ENCODE measurements at regions not wholly inside any gene's neighbourhood (a gene's known extent, or its start where the extent isn't known, plus 50 kb on each side); places are given as distances from the start of the nearest gene placed in this dataset.

GRCh38 chr4:27602172-27602571 is 741.5 kb downstream of the STIM2 start:
- no peak overlapping the region for H3K27ac Mint-ChIP-seq (ENCODE audit: unreplicated experiment)
- TF ChIP-seq, protein P1, sequence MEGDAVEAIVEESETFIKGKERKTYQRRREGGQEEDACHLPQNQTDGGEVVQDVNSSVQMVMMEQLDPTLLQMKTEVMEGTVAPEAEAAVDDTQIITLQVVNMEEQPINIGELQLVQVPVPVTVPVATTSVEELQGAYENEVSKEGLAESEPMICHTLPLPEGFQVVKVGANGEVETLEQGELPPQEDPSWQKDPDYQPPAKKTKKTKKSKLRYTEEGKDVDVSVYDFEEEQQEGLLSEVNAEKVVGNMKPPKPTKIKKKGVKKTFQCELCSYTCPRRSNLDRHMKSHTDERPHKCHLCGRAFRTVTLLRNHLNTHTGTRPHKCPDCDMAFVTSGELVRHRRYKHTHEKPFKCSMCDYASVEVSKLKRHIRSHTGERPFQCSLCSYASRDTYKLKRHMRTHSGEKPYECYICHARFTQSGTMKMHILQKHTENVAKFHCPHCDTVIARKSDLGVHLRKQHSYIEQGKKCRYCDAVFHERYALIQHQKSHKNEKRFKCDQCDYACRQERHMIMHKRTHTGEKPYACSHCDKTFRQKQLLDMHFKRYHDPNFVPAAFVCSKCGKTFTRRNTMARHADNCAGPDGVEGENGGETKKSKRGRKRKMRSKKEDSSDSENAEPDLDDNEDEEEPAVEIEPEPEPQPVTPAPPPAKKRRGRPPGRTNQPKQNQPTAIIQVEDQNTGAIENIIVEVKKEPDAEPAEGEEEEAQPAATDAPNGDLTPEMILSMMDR (IDR thresholded peaks at IDR 0.05; ENCODE audit: partially characterized antibody, unreplicated experiment): no peak
- H3K4me3 Mint-ChIP-seq (ENCODE audit: unreplicated experiment): no peak overlapping the region
- no peak for DNase-seq
- H3K9me3 Mint-ChIP-seq (ENCODE audit: unreplicated experiment): no peaks in the 10 kb centered on the region
- H3K4me1 Mint-ChIP-seq (ENCODE audit: low read depth, unreplicated experiment): no peaks in the 10 kb centered on the region
- no peaks in the 10 kb centered on the region for H3K36me3 Mint-ChIP-seq (ENCODE audit: unreplicated experiment)
- peaks cover 2% of the 10 kb centered on the region for H3K27me3 Mint-ChIP-seq (ENCODE audit: unreplicated experiment)

GRCh38 chr4:27604692-27605091 is 744.1 kb downstream of the STIM2 start:
- no peak for DNase-seq
- Mint-ChIP-seq H3K36me3 (ENCODE audit: unreplicated experiment) (no peaks in the 10 kb centered on the region), H3K4me1 (ENCODE audit: low read depth, unreplicated experiment) (no peaks in the 10 kb centered on the region), H3K4me3 (ENCODE audit: unreplicated experiment) (no peak overlapping the region), H3K27ac (ENCODE audit: unreplicated experiment) (no peak overlapping the region), H3K27me3 (ENCODE audit: unreplicated experiment) (peaks cover 2% of the 10 kb centered on the region), H3K9me3 (ENCODE audit: unreplicated experiment) (no peaks in the 10 kb centered on the region)
- TF ChIP-seq, protein P1 (IDR thresholded peaks at IDR 0.05; ENCODE audit: partially characterized antibody, unreplicated experiment): no peak

GRCh38 chr4:27616166-27616565 is 755.5 kb downstream of the STIM2 start:
- Mint-ChIP-seq H3K27me3 (ENCODE audit: unreplicated experiment) (no peaks in the 10 kb centered on the region), H3K4me3 (ENCODE audit: unreplicated experiment) (no peak overlapping the region), H3K4me1 (ENCODE audit: low read depth, unreplicated experiment) (no peaks in the 10 kb centered on the region), H3K36me3 (ENCODE audit: unreplicated experiment) (peaks cover 4% of the 10 kb centered on the region), H3K9me3 (ENCODE audit: unreplicated experiment) (no peaks in the 10 kb centered on the region), H3K27ac (ENCODE audit: unreplicated experiment) (no peak overlapping the region)
- no peak for DNase-seq
- TF ChIP-seq, protein P1 (IDR thresholded peaks at IDR 0.05; ENCODE audit: partially characterized antibody, unreplicated experiment): no peak

GRCh38 chr4:27619435-27619834 is 758.8 kb downstream of the STIM2 start:
- Mint-ChIP-seq H3K27ac (ENCODE audit: unreplicated experiment) (no peak overlapping the region), H3K27me3 (ENCODE audit: unreplicated experiment) (no peaks in the 10 kb centered on the region), H3K4me3 (ENCODE audit: unreplicated experiment) (no peak overlapping the region), H3K9me3 (ENCODE audit: unreplicated experiment) (no peaks in the 10 kb centered on the region), H3K36me3 (ENCODE audit: unreplicated experiment) (peaks cover 4% of the 10 kb centered on the region), H3K4me1 (ENCODE audit: low read depth, unreplicated experiment) (no peaks in the 10 kb centered on the region)
- DNase-seq: no peak
- TF ChIP-seq, protein P1 (IDR thresholded peaks at IDR 0.05; ENCODE audit: partially characterized antibody, unreplicated experiment): peak; percentile 22

DNA sequence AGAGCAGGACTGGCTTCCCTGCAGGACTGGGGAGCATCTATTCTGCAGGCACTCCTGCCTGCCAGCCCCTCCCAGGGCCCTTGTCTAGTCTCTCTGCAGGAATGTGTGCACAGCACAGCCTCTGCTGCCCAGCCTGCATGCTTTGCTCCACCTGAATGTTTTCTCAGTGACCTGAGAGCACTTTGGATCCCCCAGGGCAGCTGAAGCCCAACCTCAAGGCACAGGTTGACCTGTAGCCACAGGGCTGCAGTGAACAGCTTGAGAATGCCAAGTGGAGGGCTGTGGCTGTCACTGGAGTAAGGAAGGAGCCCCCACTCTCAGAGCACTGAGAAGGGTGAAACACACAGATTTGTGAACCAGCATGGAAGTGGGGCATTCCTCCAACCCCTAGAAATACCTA is 760.2 kb downstream of the STIM2 start:
- H3K27ac Mint-ChIP-seq (ENCODE audit: unreplicated experiment): no peak overlapping the region
- no peaks in the 10 kb centered on the region for H3K27me3 Mint-ChIP-seq (ENCODE audit: unreplicated experiment)
- TF ChIP-seq, protein P1 (IDR thresholded peaks at IDR 0.05; ENCODE audit: partially characterized antibody, unreplicated experiment): no peak
- peaks cover 4% of the 10 kb centered on the region for H3K36me3 Mint-ChIP-seq (ENCODE audit: unreplicated experiment)
- no peaks in the 10 kb centered on the region for H3K9me3 Mint-ChIP-seq (ENCODE audit: unreplicated experiment)
- H3K4me3 Mint-ChIP-seq (ENCODE audit: unreplicated experiment): no peak overlapping the region
- H3K4me1 Mint-ChIP-seq (ENCODE audit: low read depth, unreplicated experiment): no peaks in the 10 kb centered on the region
- no peak for DNase-seq

Measured in glutamatergic neuron (in vitro differentiated cells).